Transverse colon (tissue), 4 donors: ENCODE measurements at regions not wholly inside any gene's neighbourhood (a gene's known extent, or its start where the extent isn't known, plus 50 kb on each side); places are given as distances from the start of the nearest gene placed in this dataset.

ENCODE experiments used
- DNase-seq: peaks from one replicate; pipeline ENCODE4 v3.0.0-alpha.2; 2019
- H3K27ac ChIP-seq, 4 donors: fragments of 200-600 bp; sonication (generic); 2 replicates each; pipeline ENCODE4 v1.5.1; 2016 to 2018; ENCODE audit warnings: inconsistent platforms in 4 of 4
- H3K27me3 ChIP-seq: fragments of 200-600 bp; sonication (generic); 2 replicates; pipeline ENCODE4 v1.5.1; 2017; ENCODE audit warnings: inconsistent platforms
- H3K36me3 ChIP-seq, 4 donors: fragments of 200-600 bp; sonication (generic); 2 replicates each; pipeline ENCODE4 v1.5.1; 2017 to 2019; ENCODE audit warnings: inconsistent platforms in 4 of 4
- H3K4me1 ChIP-seq, 4 donors: fragments of 200-600 bp; sonication (generic); 2 replicates each; pipeline ENCODE4 v1.5.1; 2017 to 2020; ENCODE audit warnings: inconsistent platforms in 4 of 4
- H3K4me3 ChIP-seq, 4 donors: fragments of 200-600 bp; sonication (generic); 1 replicate in 1 of 4; 2 replicates in 3 of 4; pipeline versions ENCODE4 v1.5.1 to v1.6.1; 2017 to 2019; ENCODE audit warnings: inconsistent platforms in 4 of 4
- H3K9me3 ChIP-seq, 2 donors: fragments of 200-600 bp; sonication (generic); 2 replicates each; pipeline ENCODE4 v1.5.1; 2017 to 2019; ENCODE audit warnings: inconsistent platforms in 2 of 2
- EP300 ChIP-seq: sonication (generic); formaldehyde crosslinking; IDR thresholded peaks from one replicate; pipeline ENCODE4 v1.6.1; 2017; ENCODE audit warnings: antibody characterized with exemption, low read depth
- POLR2A ChIP-seq: fragments of 450-650 bp; IDR thresholded peaks from one replicate; pipeline ENCODE4 v1.6.1; 2016; ENCODE audit warnings: antibody characterized with exemption, mild to moderate bottlenecking, moderate library complexity
- POLR2AphosphoS5 ChIP-seq, 3 donors: sonication (generic); formaldehyde crosslinking; IDR thresholded peaks; one replicate each; pipeline ENCODE4 v1.6.1; 2016; ENCODE audit warnings: antibody characterized with exemption in 3 of 3
- WGBS, 2 donors: methylation state at CpG; one replicate each; pipeline ENCODE4 v1.1.5; 2018; ENCODE audit warnings: low coverage in 1 of 2; 5-methylcytosine and 5-hydroxymethylcytosine counted together
- in situ Hi-C, 4 donors: fragments of 200-750 bp; cut with MboI; loops; one replicate each; pipeline versions ENCODE4 v1.15.0 to v1.15.1; 2017; ENCODE audit warnings: low sequenced_read_pairs in 3 of 4, low pct_ligation_motif_present in 1 of 4, low pct_unique_long_range_greater_than_20kb in 1 of 4
- intact Hi-C: fragments of 100-400 bp; cut with DNase I; formaldehyde crosslinking; loops from one replicate; pipeline ENCODE4 v1.15.1; 2023; ENCODE audit warnings: low total_unique reads
- TF ChIP-seq, protein P1 (sequence below), 5 experiments: fragments of 200-600 bp in 3 of 5; fragments of 450-650 bp in 2 of 5; sonication (generic) in 3 of 5; IDR thresholded peaks; 1 replicate in 2 of 5; 2 replicates in 3 of 5; pipeline ENCODE4 v1.5.1; 2016 to 2017; ENCODE audit warnings: antibody characterized with exemption in 5 of 5, inconsistent platforms in 3 of 5, mild to moderate bottlenecking in 2 of 5, moderate library complexity in 1 of 5

GRCh38 chr20:11271319-11271718 lies 597.5 kb upstream of the JAG1 start:
- H3K9me3 ChIP-seq, result no peaks in the 10 kb centered on the region
- TF ChIP-seq POLR2AphosphoS5 (IDR thresholded peaks at IDR 0.05) (no peak), POLR2A (no peak), EP300 (no peak)
- TF ChIP-seq, protein P1, sequence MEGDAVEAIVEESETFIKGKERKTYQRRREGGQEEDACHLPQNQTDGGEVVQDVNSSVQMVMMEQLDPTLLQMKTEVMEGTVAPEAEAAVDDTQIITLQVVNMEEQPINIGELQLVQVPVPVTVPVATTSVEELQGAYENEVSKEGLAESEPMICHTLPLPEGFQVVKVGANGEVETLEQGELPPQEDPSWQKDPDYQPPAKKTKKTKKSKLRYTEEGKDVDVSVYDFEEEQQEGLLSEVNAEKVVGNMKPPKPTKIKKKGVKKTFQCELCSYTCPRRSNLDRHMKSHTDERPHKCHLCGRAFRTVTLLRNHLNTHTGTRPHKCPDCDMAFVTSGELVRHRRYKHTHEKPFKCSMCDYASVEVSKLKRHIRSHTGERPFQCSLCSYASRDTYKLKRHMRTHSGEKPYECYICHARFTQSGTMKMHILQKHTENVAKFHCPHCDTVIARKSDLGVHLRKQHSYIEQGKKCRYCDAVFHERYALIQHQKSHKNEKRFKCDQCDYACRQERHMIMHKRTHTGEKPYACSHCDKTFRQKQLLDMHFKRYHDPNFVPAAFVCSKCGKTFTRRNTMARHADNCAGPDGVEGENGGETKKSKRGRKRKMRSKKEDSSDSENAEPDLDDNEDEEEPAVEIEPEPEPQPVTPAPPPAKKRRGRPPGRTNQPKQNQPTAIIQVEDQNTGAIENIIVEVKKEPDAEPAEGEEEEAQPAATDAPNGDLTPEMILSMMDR (IDR thresholded peaks at IDR 0.05), result no peak
- H3K4me1 ChIP-seq, result peaks cover 0 to 11% (median 0%) of the 10 kb centered on the region in 4 donors
- DNase-seq, result no peak
- in situ Hi-C loops, result loop anchor here in 3 of 4 donors (10.0 to 25.0 kb wide), 2 partner anchors 717 to 809 kb away; no protein-coding TSS in a partner anchor
- no peaks in the 10 kb centered on the region for H3K36me3 ChIP-seq
- H3K27ac ChIP-seq, result no peak overlapping the region
- H3K27me3 ChIP-seq, result no peaks in the 10 kb centered on the region
- intact Hi-C loops, result loop anchor here (10.0 kb wide), 1 partner anchor 597 kb away; the partner anchor contains the start of gene JAG1
- no peak overlapping the region for H3K4me3 ChIP-seq
- 69 to 81% methylated on average over 3 of the region's 6 CpGs for WGBS, 2 donors

- no peaks in the 10 kb centered on the region for H3K27me3 ChIP-seq
- H3K4me3 ChIP-seq, result no peak overlapping the region
- H3K36me3 ChIP-seq, result no peaks in the 10 kb centered on the region
- in situ Hi-C loops, result loop anchor here in 3 of 4 donors (10.0 to 25.0 kb wide), 2 partner anchors 717 to 810 kb away; no protein-coding TSS in a partner anchor
- H3K9me3 ChIP-seq, result no peaks in the 10 kb centered on the region
- intact Hi-C loops, result loop anchor here (10.0 kb wide), 1 partner anchor 597 kb away; the partner anchor contains the start of gene JAG1
- WGBS, 2 donors, result 91 to 92% methylated on average over 9 to 18 of the region's 18 CpGs
- no peak overlapping the region for H3K27ac ChIP-seq
- TF ChIP-seq, protein P1 (IDR thresholded peaks at IDR 0.05), result no peak
- TF ChIP-seq POLR2A (no peak), EP300 (no peak), POLR2AphosphoS5 (IDR thresholded peaks at IDR 0.05) (no peak)
- no peak for DNase-seq
- peaks cover 0 to 7% (median 0%) of the 10 kb centered on the region in 4 donors for H3K4me1 ChIP-seq
Observed at GRCh38 chr20:11271920-11272594, 598.3 kb upstream of the JAG1 start.

DNA sequence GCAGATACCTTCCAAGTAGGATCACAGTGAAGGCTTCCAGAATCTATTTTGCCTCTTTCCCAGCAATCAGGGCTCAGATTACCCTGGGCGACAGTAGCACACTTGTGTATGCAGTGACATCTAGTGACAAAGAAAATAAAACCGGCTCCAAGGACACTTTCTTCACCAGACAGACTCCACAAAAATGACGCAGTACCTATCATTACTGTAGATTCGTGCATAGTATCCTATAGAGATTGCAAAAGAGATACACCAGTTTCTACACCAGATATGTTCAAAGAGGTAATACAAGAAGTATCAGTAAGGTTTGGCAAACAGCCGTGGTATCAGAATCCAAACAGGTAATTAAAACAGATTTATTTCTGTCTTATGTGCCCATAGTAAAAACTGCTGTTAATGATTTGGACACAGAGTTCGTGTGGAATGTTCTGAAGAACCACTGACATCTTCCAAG lies 600.4 kb upstream of the JAG1 start:
- H3K4me3 ChIP-seq, result no peak overlapping the region
- H3K36me3 ChIP-seq, result no peaks in the 10 kb centered on the region
- no peaks in the 10 kb centered on the region for H3K27me3 ChIP-seq
- H3K4me1 ChIP-seq, result peaks cover 0 to 6% (median 0%) of the 10 kb centered on the region in 4 donors
- 5 to 10% methylated on average over 5 to 6 of the region's 6 CpGs for WGBS, 2 donors
- no peak overlapping the region for H3K27ac ChIP-seq
- TF ChIP-seq, protein P1 (IDR thresholded peaks at IDR 0.05), result peak; percentile 32 to 57 (median 53)
- TF ChIP-seq POLR2A, result no peak
- in situ Hi-C loops, result loop anchor here in 3 of 4 donors (10.0 to 25.0 kb wide), 2 partner anchors 719 to 812 kb away; no protein-coding TSS in a partner anchor
- no peaks in the 10 kb centered on the region for H3K9me3 ChIP-seq
- no peak for DNase-seq
- intact Hi-C loops, result loop anchor here (10.0 kb wide), 1 partner anchor 599 kb away; the partner anchor contains the start of gene JAG1

GRCh38 chr20:11275740-11276139 lies 601.9 kb upstream of the JAG1 start:
- 62 to 86% methylated on average over 2 of the region's 2 CpGs for WGBS, 2 donors
- intact Hi-C loops (loop anchor here (10.0 kb wide), 1 partner anchor 601 kb away; the partner anchor contains the start of gene JAG1), in situ Hi-C loops (loop anchor here in 2 of 4 donors (10.0 to 25.0 kb wide), 2 partner anchors 262 to 721 kb away; no protein-coding TSS in a partner anchor)
- no peaks in the 10 kb centered on the region for H3K9me3 ChIP-seq
- H3K4me1 ChIP-seq, result peaks cover 0 to 6% (median 0%) of the 10 kb centered on the region in 4 donors
- H3K4me3 ChIP-seq, result no peak overlapping the region
- no peaks in the 10 kb centered on the region for H3K36me3 ChIP-seq
- H3K27me3 ChIP-seq, result no peaks in the 10 kb centered on the region
- no peak overlapping the region for H3K27ac ChIP-seq
- no peak for DNase-seq
- TF ChIP-seq POLR2AphosphoS5 (IDR thresholded peaks at IDR 0.05), result no peak
- TF ChIP-seq, protein P1 (IDR thresholded peaks at IDR 0.05), result no peak
- TF ChIP-seq POLR2A, result no peak
- TF ChIP-seq EP300, result no peak
